Fibroblast of pulmonary artery (primary cell): ENCODE measurements at regions not wholly inside any gene's neighbourhood (a gene's known extent, or its start where the extent isn't known, plus 50 kb on each side); places are given as distances from the start of the nearest gene placed in this dataset.

Experiments used
- DNase-seq: peaks from one replicate; pipeline ENCODE4 v3.0.0-alpha.2; 2010; ENCODE audit warnings: low read depth
- H3K4me3 ChIP-seq: replicated peaks from 2 replicates; pipeline ENCODE4 v1.5.1; 2011; ENCODE audit warnings: low read depth, mild to moderate bottlenecking, control low read depth, low read length, moderate library complexity
- TF ChIP-seq, protein P1 (sequence below): IDR thresholded peaks from 2 replicates; pipeline ENCODE4 v1.5.1; 2011; ENCODE audit warnings: mild to moderate bottlenecking, control low read depth, low read length, inconsistent platforms; ENCODE audit errors: missing control alignments

DNA sequence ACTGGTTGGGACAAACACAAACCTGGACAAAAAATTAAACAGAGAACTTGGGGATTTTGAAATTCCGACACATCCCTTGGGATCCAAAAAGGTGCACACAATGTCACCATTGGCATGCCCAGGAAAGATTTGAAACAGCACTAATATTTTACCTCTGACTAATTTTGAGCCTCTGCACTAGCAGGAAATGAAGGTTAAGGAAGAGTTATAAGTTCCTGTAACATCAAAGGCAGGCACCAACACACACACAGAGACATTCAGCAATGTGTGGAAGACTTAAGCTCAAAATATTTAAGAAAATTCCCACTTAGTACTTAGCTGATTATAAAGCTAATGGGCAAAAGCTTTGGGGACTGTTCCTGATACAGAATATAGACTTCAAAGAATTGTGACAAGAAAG, 247.0 kb downstream of the CDH9 start:
- TF ChIP-seq, protein P1, sequence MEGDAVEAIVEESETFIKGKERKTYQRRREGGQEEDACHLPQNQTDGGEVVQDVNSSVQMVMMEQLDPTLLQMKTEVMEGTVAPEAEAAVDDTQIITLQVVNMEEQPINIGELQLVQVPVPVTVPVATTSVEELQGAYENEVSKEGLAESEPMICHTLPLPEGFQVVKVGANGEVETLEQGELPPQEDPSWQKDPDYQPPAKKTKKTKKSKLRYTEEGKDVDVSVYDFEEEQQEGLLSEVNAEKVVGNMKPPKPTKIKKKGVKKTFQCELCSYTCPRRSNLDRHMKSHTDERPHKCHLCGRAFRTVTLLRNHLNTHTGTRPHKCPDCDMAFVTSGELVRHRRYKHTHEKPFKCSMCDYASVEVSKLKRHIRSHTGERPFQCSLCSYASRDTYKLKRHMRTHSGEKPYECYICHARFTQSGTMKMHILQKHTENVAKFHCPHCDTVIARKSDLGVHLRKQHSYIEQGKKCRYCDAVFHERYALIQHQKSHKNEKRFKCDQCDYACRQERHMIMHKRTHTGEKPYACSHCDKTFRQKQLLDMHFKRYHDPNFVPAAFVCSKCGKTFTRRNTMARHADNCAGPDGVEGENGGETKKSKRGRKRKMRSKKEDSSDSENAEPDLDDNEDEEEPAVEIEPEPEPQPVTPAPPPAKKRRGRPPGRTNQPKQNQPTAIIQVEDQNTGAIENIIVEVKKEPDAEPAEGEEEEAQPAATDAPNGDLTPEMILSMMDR = no peak
- no peak overlapping the region for H3K4me3 ChIP-seq
- no peak for DNase-seq

DNA sequence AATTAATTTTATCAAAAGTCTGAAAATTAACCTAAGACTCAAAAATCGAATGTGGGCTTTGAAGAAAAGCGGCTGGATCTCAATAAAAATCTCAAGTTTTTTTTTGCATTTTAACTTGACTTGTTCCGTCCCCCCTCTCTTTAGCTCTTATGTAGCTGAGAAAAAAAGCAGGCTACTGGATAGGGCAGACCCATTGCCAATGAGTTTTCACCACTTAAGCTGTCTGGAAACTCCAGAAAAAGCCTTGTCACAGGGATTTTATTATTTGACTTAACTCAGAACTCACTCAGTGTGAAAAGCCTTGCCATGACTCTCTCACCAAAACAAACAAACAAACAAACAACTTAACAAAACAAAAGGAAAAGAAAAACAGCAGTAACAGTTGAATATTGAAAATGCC, 247.4 kb downstream of the CDH9 start:
- no peak for DNase-seq
- TF ChIP-seq, protein P1 = no peak
- H3K4me3 ChIP-seq = no peak overlapping the region

DNA sequence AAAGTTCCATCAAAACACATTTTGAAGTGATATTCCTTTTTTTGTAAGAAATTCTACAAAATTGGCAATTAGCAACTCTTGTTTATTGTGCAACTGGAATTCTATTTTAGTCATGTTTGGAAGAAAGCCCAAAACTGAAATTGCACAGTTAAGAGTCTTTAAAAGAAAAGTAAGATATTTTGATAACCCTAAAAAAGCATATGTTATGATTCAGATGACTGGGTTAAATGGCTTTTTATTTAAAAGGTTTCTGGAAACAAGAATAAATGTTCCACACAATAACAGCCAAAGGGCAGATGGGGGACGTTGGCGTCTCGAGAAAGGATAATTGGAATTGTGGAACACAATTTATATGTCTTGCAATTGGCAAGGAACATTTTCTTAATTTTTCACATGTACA, 275.2 kb downstream of the CDH9 start:
- no peak overlapping the region for H3K4me3 ChIP-seq
- TF ChIP-seq, protein P1 = no peak
- peak; percentile 2 for DNase-seq

DNA sequence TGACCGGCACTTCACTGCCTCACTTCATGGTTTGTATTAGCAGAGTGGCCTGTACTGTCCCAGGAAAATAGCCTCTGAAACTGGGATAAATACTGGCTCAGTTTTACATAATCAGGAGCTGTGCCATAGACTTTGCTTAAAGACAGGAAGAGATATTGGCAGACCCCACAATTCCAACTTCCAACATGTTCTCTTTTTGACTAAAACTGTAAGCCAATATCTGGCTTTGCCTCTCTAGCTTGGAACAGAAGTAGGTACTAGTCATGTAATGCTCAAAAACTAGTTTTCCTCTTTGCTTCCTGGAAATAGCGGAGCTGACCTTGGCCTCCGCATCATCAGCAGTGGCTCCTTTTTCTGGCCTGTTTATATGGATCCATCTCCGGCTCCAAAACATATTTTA, 276.9 kb downstream of the CDH9 start:
- DNase-seq = no peak
- TF ChIP-seq, protein P1 = no peak
- no peak overlapping the region for H3K4me3 ChIP-seq

DNA sequence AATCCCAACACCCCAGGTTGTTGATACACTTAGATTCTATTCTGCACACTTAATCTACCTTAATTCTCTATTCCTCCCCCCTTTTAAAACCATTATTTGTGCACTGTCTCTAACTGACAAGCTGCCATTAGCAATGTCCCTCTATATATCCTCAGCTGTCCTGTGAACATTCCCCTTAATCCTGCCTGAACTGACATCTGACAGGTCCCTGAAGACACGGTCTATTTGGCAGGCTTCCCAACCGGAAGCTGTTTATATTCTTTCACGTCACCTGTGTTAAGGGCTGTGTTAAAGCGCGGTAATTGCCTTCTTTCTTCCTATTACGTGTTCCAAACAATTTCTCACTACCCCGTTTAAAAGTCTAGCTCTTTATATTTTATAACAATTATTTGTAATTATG, 277.3 kb downstream of the CDH9 start:
- no peak overlapping the region for H3K4me3 ChIP-seq
- TF ChIP-seq, protein P1 = no peak
- DNase-seq = no peak

DNA sequence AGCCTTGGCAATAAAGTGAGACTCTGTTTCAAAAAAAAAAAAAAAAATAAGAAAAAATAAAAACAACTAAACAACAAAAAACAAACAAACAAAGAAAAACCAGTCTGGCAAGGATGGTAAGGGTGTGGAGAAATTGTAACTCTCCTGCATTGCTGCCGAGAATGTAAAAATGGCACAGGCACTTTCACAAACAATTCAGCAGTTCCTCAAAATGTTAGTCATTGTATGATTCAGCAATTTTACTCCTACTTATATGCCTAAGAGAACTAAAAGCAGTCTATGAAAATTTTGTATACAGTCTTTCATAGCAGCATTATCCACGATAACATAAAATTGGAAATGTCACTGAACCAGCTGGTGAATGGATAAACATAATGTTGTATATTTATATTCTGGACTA, 280.4 kb downstream of the CDH9 start:
- H3K4me3 ChIP-seq = no peak overlapping the region
- TF ChIP-seq, protein P1 = no peak
- no peak for DNase-seq

DNA sequence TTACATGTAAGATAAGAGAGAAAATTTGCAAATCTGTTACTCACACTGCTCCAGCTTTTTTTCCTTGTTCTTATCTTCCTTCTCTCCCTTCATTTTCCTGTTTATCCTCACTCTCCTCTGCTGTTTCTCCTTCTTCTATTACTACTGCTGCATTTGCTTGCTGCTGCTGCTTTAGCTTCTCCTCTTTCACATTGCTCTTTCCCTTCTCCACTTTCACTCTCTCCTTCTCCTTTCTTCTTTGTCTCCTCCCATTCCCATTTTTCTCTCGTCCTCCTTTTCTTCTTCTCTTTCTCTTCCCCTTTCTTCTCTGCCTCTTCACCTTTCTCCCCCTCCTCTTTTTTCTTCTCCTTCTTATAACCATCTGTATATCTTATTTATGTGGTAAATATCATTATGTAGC, 288.6 kb downstream of the CDH9 start:
- no peak for DNase-seq

More for the DNA sequence above, 288.6 kb downstream of the CDH9 start:
- no peak overlapping the region for H3K4me3 ChIP-seq
- TF ChIP-seq, protein P1 = no peak
